Fibroblast of upper back skin (primary cell): ENCODE measurements at regions not wholly inside any gene's neighbourhood (a gene's known extent, or its start where the extent isn't known, plus 50 kb on each side); places are given as distances from the start of the nearest gene placed in this dataset.
"Not testable (repeated sequence)": the region's sequence is repeated elsewhere in the genome, so short reads cannot be mapped to it uniquely, and the experiment has no call there.

ENCODE experiments used
- DNase-seq: peaks from one replicate; pipeline ENCODE4 v3.0.0-alpha.2; 2013

DNA sequence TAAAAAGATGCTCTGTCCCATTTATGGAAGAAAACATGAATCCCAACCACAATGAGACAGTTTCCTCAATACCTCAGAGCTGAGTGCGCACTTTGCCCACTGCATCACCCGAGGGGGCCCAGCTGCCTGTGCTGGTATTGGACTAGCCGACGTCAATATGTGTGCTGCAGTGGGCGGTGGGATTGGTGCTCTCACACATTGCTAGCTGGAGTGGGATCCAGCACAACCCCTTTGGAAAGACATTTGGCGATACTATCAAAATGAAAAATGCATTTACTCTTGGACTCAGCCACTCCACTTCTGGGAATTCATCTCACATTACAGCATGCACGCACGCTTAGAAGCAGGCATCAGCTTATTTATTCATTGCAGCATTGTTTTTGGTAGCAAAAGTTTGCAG lies 289.2 kb upstream of the FOXF1 start:
- DNase-seq: peak; percentile 69

GRCh38 chr16:86222547-86222946 lies 287.8 kb upstream of the FOXF1 start:
- DNase-seq: peak; percentile 75

GRCh38 chr16:86222965-86223551 lies 287.3 kb upstream of the FOXF1 start:
- DNase-seq: peak; percentile 94

GRCh38 chr16:86224126-86224525 lies 286.2 kb upstream of the FOXF1 start:
- DNase-seq: no peak

GRCh38 chr16:86224629-86225028 lies 285.7 kb upstream of the FOXF1 start:
- no peak for DNase-seq

DNA sequence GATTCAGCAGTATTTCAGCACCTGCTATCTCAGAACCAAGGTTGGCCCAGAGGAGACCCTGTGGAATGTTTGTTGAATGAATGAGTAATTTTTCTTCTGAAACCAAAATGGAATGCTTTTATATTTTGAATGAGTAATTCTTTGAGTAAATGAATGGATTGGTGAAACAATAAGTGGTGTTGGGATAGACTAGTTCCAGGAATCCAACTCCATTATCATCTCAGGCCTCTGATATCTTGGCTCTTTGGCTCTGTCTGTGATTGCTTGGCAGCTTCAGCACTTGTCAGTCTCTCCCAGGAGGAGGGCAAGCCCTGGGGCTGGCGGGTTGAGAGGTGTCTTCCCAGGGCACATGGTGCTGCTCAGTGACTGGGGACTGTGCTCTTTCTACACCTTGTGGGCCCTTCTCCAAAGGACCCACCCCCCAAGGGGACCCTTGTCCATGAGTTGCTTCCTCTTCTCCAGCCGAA lies 284.4 kb upstream of the FOXF1 start:
- DNase-seq: no peak

DNA sequence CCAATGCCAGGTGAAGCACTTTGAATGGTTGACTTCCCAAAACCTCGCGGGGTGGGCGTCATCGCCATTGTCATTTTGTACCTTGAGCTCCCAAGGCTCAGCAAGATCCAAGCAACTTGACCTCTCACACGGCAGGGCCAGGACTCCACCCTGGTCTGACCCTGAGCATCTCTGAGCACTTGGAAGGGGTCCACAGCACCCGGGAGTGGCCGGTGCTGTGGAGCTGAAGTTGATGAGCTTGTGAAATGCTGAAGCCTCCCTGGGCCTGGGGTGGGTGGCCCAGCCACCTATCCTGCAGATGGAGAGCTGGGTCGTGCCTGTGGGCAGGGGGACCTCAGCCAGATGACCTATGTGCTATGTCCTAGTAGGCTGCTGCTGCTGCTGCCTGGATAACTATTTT lies 283.3 kb upstream of the FOXF1 start:
- DNase-seq: no peak

DNA sequence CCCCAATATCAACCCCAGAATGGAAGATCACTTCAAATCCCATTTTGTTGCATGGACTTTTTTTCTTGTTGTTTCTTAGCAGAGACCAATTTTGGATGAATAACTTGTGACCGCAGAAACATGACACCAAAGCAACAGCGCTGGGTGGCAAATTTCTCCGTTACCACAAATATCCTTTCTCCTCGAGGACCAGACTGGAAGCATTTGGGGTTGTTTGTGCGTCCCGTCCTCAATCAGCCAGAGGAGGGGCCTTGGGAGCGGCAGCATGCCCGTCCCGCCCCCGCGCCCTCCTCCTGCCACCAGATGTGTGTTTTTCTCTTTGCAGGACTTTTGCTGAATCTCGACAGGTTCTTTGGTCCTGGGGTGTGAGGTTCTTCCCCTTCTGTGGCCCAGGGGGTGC lies 282.5 kb upstream of the FOXF1 start:
- DNase-seq: peak; percentile 79

- no peak for DNase-seq
Measured at GRCh38 chr16:86228713-86229112, 281.6 kb upstream of the FOXF1 start.

- DNase-seq: no peak
Measured at GRCh38 chr16:86229283-86229682, 281.0 kb upstream of the FOXF1 start.

- no peak for DNase-seq
Measured at GRCh38 chr16:86229866-86230656, 280.3 kb upstream of the FOXF1 start.

DNA sequence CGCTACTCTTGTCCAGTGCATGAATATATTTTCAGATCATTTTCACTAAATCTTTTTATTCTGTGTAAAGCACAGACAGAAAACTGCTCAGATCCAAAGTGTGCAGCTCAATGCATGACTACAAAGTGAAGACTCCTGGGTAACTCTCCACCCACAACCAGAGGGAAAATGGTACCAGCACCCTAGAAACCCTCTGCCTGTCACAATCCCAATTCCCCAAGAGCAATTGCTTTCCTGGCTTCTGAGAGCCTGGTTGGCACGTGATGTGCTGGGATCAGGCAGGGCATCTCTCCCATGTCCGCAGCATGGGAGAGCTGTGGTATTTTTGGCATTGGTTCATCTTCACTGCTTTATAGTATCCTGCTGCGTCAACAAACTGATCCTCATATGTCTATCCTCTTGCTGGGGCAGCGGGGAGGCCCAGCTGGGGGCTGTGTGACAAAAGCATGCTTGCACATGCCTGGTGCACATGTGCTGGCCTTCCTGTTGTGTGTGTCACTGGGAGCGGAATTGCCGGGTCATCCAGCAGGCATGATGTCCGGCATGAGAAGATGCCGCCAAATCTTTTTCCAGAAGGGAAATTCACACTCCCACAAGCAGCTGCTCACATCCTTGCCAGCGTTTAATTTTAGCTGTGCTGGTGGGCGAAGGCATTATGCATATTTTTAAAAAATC lies 278.9 kb upstream of the FOXF1 start:
- DNase-seq: no peak

DNA sequence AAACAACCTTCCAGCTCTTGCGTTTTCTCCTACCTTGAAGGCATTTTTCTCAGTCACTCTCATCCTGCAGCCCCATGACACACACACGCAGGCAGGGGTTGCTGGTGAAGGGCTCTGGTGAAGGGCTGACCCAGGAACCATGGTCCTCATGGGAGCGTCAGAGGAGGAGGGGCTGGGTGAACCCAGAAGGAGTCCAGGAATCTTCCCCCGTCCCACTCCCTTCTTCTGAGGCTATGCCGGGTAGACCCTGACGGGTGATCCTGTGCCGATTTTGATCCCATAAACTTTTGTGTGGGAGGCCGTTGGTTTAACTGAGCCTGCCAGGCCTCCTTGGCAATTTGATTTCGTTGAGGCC lies 278.4 kb upstream of the FOXF1 start:
- no peak for DNase-seq

GRCh38 chr16:86232496-86232895 lies 277.8 kb upstream of the FOXF1 start:
- DNase-seq: no peak

DNA sequence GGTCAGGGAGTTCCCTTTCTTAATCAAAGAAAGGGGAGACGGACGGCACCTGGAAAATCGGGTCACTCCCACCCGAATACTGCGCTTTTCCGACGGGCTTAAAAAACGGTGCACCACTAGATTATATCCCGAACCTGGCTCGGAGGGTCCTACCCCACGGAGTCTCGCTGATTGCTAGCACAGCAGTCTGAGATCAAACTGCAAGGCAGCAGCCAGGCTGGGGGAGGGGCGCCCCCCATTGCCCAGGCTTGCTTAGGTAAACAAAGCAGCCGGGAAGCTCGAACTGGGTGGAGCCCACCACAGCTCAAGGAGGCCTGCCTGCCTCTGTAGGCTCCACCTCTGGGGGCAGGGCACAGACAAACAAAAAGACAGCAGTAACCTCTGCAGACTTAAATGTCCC lies 276.8 kb upstream of the FOXF1 start:
- DNase-seq: not testable (repeated sequence)

- DNase-seq: no peak
Measured at GRCh38 chr16:86239381-86239780, 270.9 kb upstream of the FOXF1 start.

- no peak for DNase-seq
Measured at GRCh38 chr16:86240716-86241363, 269.5 kb upstream of the FOXF1 start.

GRCh38 chr16:86241681-86242080 lies 268.6 kb upstream of the FOXF1 start:
- no peak for DNase-seq

DNA sequence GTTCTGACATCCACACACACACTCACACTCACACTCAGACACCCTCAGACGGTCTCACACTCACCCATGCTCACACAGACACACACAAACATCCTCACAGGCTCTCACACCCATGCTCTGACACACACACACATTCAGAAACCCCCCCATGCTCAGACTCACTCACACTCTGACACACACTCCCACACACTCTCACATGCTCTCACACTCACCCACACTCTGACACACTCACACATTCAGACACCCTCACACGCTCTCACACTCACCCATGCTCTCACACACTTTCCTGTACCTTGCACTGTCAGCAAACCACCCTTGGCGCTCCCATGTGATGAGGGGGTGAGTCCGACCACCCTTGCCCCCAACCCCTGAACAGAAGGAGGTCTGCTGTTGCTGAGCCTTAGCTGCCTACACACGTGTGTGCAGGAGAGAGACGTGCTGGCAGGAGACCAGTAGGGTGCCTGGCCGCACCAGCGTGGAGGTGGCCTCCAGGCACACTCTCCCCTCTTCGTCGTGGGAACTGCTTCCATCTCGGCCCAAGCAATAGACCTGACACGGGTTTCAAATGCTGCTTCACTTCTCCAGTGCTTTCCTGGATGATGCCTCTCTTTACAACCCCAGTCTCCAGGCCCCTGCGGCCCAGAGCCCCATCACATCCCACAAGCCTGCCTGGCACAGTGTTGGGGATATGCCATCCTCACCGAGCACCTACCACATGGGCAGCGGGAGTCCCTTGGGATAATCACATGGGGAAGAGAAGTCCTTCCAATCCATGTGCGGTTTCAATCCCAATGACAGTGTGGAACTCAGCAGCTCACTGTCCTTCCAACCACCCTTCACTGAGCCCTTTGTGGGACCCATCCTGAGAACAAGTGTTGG lies 267.8 kb upstream of the FOXF1 start:
- no peak for DNase-seq

GRCh38 chr16:86243123-86243473 lies 267.2 kb upstream of the FOXF1 start:
- DNase-seq: no peak

- no peak for DNase-seq
Measured at GRCh38 chr16:86243571-86244154, 266.7 kb upstream of the FOXF1 start.

- no peak for DNase-seq
Measured at GRCh38 chr16:86244158-86244557, 266.2 kb upstream of the FOXF1 start.
